ENCODE measurements at regions not wholly inside any gene's neighbourhood (a gene's known extent, or its start where the extent isn't known, plus 50 kb on each side); places are given as distances from the start of the nearest gene placed in this dataset.

DNA sequence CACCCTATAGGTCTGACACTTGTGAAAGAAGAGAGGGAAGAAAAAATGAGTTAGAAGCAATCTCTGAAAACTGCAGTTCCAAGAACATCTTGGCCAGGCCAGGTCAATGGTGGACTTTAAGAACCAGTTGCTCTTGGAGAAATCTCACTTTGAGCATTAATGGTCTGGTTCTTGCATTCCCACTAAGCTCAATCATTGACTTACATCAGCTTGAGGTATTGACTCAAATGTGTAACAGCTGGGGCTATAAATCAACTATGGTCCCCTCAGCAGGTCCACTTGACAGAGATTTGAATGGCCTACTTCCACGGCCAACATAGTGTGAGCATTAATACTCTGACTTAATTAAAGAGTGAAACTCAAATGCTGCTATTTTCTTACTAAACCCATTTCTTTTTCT lies 357.8 kb upstream of the RGMB start:
- H3K4me2 ChIP-seq (ENCODE audit: low read length): no peak overlapping the region

GRCh38 chr5:98416541-98416940 lies 356.9 kb upstream of the RGMB start:
- TF ChIP-seq SMC3 (conservative IDR thresholded peaks at IDR 0.05; ENCODE audit: poor library complexity) (no peak), POLR2AphosphoS5 (IDR thresholded peaks at IDR 0.05) (no peak), MXI1 (conservative IDR thresholded peaks at IDR 0.05; ENCODE audit: poor library complexity, severe bottlenecking) (no peak), EP300 (conservative IDR thresholded peaks at IDR 0.05; ENCODE audit: poor library complexity, severe bottlenecking) (no peak), CTCF (IDR thresholded peaks at IDR 0.05; ENCODE audit: poor library complexity, severe bottlenecking) (no peak), EZH2 (IDR thresholded peaks at IDR 0.05; ENCODE audit: borderline replicate concordance, insufficient read depth, low read length, poor library complexity, severe bottlenecking) (no peak), RAD21 (conservative IDR thresholded peaks at IDR 0.05) (no peak), TAF1 (IDR thresholded peaks at IDR 0.05; ENCODE audit: low read depth) (no peak)
- TF ChIP-seq, protein P1, sequence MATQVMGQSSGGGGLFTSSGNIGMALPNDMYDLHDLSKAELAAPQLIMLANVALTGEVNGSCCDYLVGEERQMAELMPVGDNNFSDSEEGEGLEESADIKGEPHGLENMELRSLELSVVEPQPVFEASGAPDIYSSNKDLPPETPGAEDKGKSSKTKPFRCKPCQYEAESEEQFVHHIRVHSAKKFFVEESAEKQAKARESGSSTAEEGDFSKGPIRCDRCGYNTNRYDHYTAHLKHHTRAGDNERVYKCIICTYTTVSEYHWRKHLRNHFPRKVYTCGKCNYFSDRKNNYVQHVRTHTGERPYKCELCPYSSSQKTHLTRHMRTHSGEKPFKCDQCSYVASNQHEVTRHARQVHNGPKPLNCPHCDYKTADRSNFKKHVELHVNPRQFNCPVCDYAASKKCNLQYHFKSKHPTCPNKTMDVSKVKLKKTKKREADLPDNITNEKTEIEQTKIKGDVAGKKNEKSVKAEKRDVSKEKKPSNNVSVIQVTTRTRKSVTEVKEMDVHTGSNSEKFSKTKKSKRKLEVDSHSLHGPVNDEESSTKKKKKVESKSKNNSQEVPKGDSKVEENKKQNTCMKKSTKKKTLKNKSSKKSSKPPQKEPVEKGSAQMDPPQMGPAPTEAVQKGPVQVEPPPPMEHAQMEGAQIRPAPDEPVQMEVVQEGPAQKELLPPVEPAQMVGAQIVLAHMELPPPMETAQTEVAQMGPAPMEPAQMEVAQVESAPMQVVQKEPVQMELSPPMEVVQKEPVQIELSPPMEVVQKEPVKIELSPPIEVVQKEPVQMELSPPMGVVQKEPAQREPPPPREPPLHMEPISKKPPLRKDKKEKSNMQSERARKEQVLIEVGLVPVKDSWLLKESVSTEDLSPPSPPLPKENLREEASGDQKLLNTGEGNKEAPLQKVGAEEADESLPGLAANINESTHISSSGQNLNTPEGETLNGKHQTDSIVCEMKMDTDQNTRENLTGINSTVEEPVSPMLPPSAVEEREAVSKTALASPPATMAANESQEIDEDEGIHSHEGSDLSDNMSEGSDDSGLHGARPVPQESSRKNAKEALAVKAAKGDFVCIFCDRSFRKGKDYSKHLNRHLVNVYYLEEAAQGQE (IDR thresholded peaks at IDR 0.05; ENCODE audit: borderline replicate concordance): no peak
- Histone ChIP-seq H3K4me2 (ENCODE audit: low read length) (no peak overlapping the region), H3K9me2 (ENCODE audit: insufficient read depth, low read length) (no peaks in the 10 kb centered on the region), H3K9ac (ENCODE audit: low read length) (no peak overlapping the region), H3K27me3 (ENCODE audit: insufficient read depth, low read depth, low read length) (no peaks in the 10 kb centered on the region), H3K4me3 (ENCODE audit: low read length) (no peak overlapping the region), H3K36me3 (ENCODE audit: insufficient read depth, low read length) (no peaks in the 10 kb centered on the region), H3K27ac (ENCODE audit: low read length) (no peak overlapping the region), H3F3A (ENCODE audit: insufficient read depth, low read length, poor library complexity, severe bottlenecking) (no peaks in the 10 kb centered on the region), H3K79me2 (replicated peaks; ENCODE audit: insufficient read depth, low read length) (no peaks in the 10 kb centered on the region), H3K9me3 (ENCODE audit: low read length) (no peaks in the 10 kb centered on the region), H2AFZ (ENCODE audit: low read depth, low read length) (no peak overlapping the region), H4K20me1 (ENCODE audit: insufficient read depth) (no peaks in the 10 kb centered on the region)

More for the DNA sequence above, 357.8 kb upstream of the RGMB start:
- no peak overlapping the region for H3K9ac ChIP-seq (ENCODE audit: low read length)
- no peaks in the 10 kb centered on the region for H3K9me2 ChIP-seq (ENCODE audit: insufficient read depth, low read length)
- H3K27me3 ChIP-seq (ENCODE audit: insufficient read depth, low read depth, low read length): no peaks in the 10 kb centered on the region
- H3K79me2 ChIP-seq (replicated peaks; ENCODE audit: insufficient read depth, low read length): no peaks in the 10 kb centered on the region
- H2AFZ ChIP-seq (ENCODE audit: low read depth, low read length): no peak overlapping the region
- no peak for TF ChIP-seq EZH2 (IDR thresholded peaks at IDR 0.05; ENCODE audit: borderline replicate concordance, insufficient read depth, low read length, poor library complexity, severe bottlenecking)
- TF ChIP-seq, protein P1 (IDR thresholded peaks at IDR 0.05; ENCODE audit: borderline replicate concordance): no peak
- no peak for TF ChIP-seq SMC3 (conservative IDR thresholded peaks at IDR 0.05; ENCODE audit: poor library complexity)
- H3K4me3 ChIP-seq (ENCODE audit: low read length): no peak overlapping the region
- no peaks in the 10 kb centered on the region for H3K36me3 ChIP-seq (ENCODE audit: insufficient read depth, low read length)
- H3F3A ChIP-seq (ENCODE audit: insufficient read depth, low read length, poor library complexity, severe bottlenecking): no peaks in the 10 kb centered on the region
- no peaks in the 10 kb centered on the region for H4K20me1 ChIP-seq (ENCODE audit: insufficient read depth)
- H3K9me3 ChIP-seq (ENCODE audit: low read length): no peaks in the 10 kb centered on the region
- no peak overlapping the region for H3K27ac ChIP-seq (ENCODE audit: low read length)
